Uterus (tissue), 3 donors: ENCODE measurements at regions not wholly inside any gene's neighbourhood (a gene's known extent, or its start where the extent isn't known, plus 50 kb on each side); places are given as distances from the start of the nearest gene placed in this dataset. TPM values are rescaled to one million over a fixed set of nuclear protein-coding genes. Genes with fewer than 3 reads are reported as not detected.

Experiments
- DNase-seq, 2 donors: peaks; one replicate each; pipeline ENCODE4 v3.0.0-alpha.2; 2019 to 2020
- H3K27ac ChIP-seq, 2 donors: fragments of 200-600 bp; sonication (generic); 1 replicate in 1 of 2; 2 replicates in 1 of 2; pipeline ENCODE4 v1.5.1; 2016 to 2018
- H3K27me3 ChIP-seq, 2 donors: fragments of 200-600 bp; sonication (generic); one replicate each; pipeline ENCODE4 v1.5.1; 2018 to 2019; ENCODE audit warnings: control low read depth in 1 of 2
- H3K36me3 ChIP-seq, 2 donors: fragments of 200-600 bp; sonication (generic); one replicate each; pipeline ENCODE4 v1.5.1; 2019; ENCODE audit warnings: control low read depth in 1 of 2
- H3K4me1 ChIP-seq, 2 donors: fragments of 200-600 bp; sonication (generic); one replicate each; pipeline ENCODE4 v1.5.1; 2018 to 2019; ENCODE audit warnings: control low read depth in 1 of 2
- H3K4me3 ChIP-seq, 2 donors: fragments of 200-600 bp; sonication (generic); 1 replicate in 1 of 2; 2 replicates in 1 of 2; pipeline ENCODE4 v1.5.1; 2018 to 2019; ENCODE audit warnings: mild to moderate bottlenecking in 1 of 2
- H3K9me3 ChIP-seq, 2 donors: fragments of 200-600 bp; sonication (generic); one replicate each; pipeline ENCODE4 v1.5.1; 2019; ENCODE audit warnings: control low read depth in 1 of 2
- CTCF ChIP-seq, 4 experiments: fragments of 200-600 bp in 2 of 4; fragments of 450-650 bp in 2 of 4; sonication (generic) in 2 of 4; IDR thresholded peaks; one replicate each; pipeline ENCODE4 v1.5.1; 2016 to 2019; ENCODE audit warnings: antibody characterized with exemption in 4 of 4, mild to moderate bottlenecking in 2 of 4, moderate library complexity in 1 of 4
- POLR2A ChIP-seq, 2 donors: fragments of 450-650 bp; IDR thresholded peaks; one replicate each; pipeline ENCODE4 v1.6.1; 2016; ENCODE audit warnings: antibody characterized with exemption in 2 of 2, mild to moderate bottlenecking in 1 of 2, moderate library complexity in 1 of 2
- intact Hi-C: fragments of 100-400 bp; cut with DNase I; formaldehyde crosslinking; loops from one replicate; pipeline ENCODE4 v1.15.1; 2023; ENCODE audit warnings: low total_unique reads
- microRNA-seq: library from miRNA; unstranded; fragments of <30 nt; microRNA quantifications from one replicate; pipeline ENCODE4, GENCODE V29; 2016; ENCODE audit warnings: borderline microRNAs expressed, borderline replicate concordance
- small RNA-seq: library from RNA; depleted of rRNA; stranded (forward); fragments of <200 nt; gene quantifications from one replicate; pipeline ENCODE3, GENCODE V24; 2016
- donor health status: DM: yes; HTN: yes; CAD: no.

DNA sequence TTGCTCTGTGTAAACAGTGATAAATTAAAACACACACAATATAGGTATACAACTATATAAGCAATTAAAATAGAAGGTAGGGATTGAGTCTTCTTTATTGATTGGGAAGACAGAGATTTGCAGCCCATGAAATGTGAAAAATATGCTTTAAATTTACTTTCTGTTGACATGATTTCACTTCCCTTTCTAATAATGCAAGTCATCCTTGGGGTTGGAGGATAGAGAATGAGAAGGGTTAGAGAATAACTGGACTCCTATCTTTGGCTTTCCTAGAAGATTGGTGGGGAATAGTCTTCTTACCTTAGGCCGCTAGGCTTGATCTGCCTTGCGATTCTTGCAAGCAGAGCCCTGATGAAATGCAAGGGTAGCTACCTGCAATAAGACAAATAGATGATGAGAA, 339.8 kb downstream of the NYAP2 start:
- Histone ChIP-seq H3K4me1 (no peaks in the 10 kb centered on the region), H3K27ac (no peak overlapping the region), H3K4me3 (no peak overlapping the region), H3K36me3 (no peaks in the 10 kb centered on the region), H3K27me3 (no peaks in the 10 kb centered on the region), H3K9me3 (no peaks in the 10 kb centered on the region)
- intact Hi-C loops, result no loop called here
- no peak for TF ChIP-seq CTCF (IDR thresholded peaks at IDR 0.05)
- no peak for TF ChIP-seq POLR2A (IDR thresholded peaks at IDR 0.05)
- no peak for DNase-seq

GRCh38 chr2:225738735-225739134, 339.2 kb downstream of the NYAP2 start:
- no peaks in the 10 kb centered on the region for H3K36me3 ChIP-seq
- H3K27ac ChIP-seq, result no peak overlapping the region
- no peaks in the 10 kb centered on the region for H3K27me3 ChIP-seq
- H3K4me1 ChIP-seq, result peaks cover 0 to 2% of the 10 kb centered on the region in 2 donors
- H3K4me3 ChIP-seq, result no peak overlapping the region
- DNase-seq, result no peak
- TF ChIP-seq POLR2A (IDR thresholded peaks at IDR 0.05) (no peak), CTCF (IDR thresholded peaks at IDR 0.05) (no peak)
- no peaks in the 10 kb centered on the region for H3K9me3 ChIP-seq
- intact Hi-C loops, result no loop called here

GRCh38 chr2:225737556-225737955, 338.0 kb downstream of the NYAP2 start:
- TF ChIP-seq POLR2A (IDR thresholded peaks at IDR 0.05) (no peak), CTCF (IDR thresholded peaks at IDR 0.05) (no peak)
- Histone ChIP-seq H3K9me3 (no peaks in the 10 kb centered on the region), H3K27ac (peak overlapping the region in 1 of 2 donors; percentile 32), H3K36me3 (no peaks in the 10 kb centered on the region), H3K4me3 (no peak overlapping the region), H3K4me1 (peaks cover 0 to 7% of the 10 kb centered on the region in 2 donors), H3K27me3 (no peaks in the 10 kb centered on the region)
- intact Hi-C loops, result no loop called here
- no peak for DNase-seq

DNA sequence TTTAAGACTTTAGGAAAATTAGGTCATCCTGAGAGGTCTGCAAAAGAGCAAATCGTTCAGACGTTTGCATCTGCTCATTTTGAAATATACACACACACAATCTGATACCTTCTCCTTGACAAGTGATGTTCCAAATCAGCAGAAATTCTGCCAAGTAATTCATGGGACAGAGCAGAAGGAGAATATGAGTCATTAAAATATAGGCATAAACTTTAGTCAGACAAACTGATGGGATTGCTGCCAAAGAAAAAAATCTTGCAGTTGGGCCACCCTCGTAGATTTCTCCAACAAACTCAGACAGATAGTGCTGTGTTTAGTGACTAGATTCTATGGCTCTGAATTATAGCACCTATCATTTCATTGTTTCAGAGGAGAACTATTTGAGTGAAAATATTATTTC, 336.3 kb downstream of the NYAP2 start:
- Histone ChIP-seq H3K4me3 (no peak overlapping the region), H3K4me1 (peaks cover 0 to 7% of the 10 kb centered on the region in 2 donors), H3K9me3 (no peaks in the 10 kb centered on the region), H3K27me3 (no peaks in the 10 kb centered on the region), H3K36me3 (no peaks in the 10 kb centered on the region), H3K27ac (peak overlapping the region in 1 of 2 donors; percentile 44)
- intact Hi-C loops, result no loop called here
- TF ChIP-seq CTCF (IDR thresholded peaks at IDR 0.05) (no peak), POLR2A (IDR thresholded peaks at IDR 0.05) (no peak)
- DNase-seq, result peak; percentile 18 to 62

DNA sequence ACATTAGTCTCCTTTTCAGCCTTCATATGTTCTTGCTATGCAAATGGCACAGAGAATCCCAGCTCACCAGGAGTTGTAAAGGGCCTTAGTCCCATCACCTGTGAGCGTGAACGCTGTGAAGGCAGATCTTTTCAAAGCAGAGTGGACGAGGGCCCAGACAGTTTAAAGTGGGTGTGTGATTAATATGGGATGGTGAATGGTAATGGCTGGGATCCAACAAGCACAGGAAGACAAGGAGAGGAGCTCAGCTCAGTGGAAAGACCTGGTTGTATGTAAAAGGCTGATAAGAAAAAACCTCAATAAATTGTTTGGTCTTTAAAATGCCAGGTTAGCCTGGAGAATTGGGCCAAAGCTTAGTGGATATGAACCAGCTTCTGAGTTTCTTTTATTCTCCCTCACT, 326.2 kb downstream of the NYAP2 start:
- peak; percentile 21 to 53 for DNase-seq
- H3K27me3 ChIP-seq, result no peaks in the 10 kb centered on the region
- H3K4me1 ChIP-seq, result no peaks in the 10 kb centered on the region
- intact Hi-C loops, result no loop called here
- no peaks in the 10 kb centered on the region for H3K36me3 ChIP-seq
- no peak overlapping the region for H3K4me3 ChIP-seq
- TF ChIP-seq CTCF (IDR thresholded peaks at IDR 0.05) (no peak), POLR2A (IDR thresholded peaks at IDR 0.05) (no peak)
- H3K27ac ChIP-seq, result peak overlapping the region in 1 of 2 donors; percentile 32
- no peaks in the 10 kb centered on the region for H3K9me3 ChIP-seq

Small RNA genes in the stretch of these regions (microRNA-seq; reads per million reads assigned to microRNA genes)
- gene MIR5702, result not detected

Small RNA genes in the stretch of these regions (small RNA-seq; reads per million reads assigned to genes)
- gene AC068138.1 (not detected), gene MIR5702 (not detected)
